COLO829 (cell line): ENCODE measurements at regions not wholly inside any gene's neighbourhood (a gene's known extent, or its start where the extent isn't known, plus 50 kb on each side); places are given as distances from the start of the nearest gene placed in this dataset.
"Not testable (repeated sequence)": the region's sequence is repeated elsewhere in the genome, so short reads cannot be mapped to it uniquely, and the experiment has no call there.

Experiments used
- DNase-seq: peaks from one replicate; pipeline ENCODE4 v3.0.0; 2012; ENCODE audit warnings: low spot score

DNA sequence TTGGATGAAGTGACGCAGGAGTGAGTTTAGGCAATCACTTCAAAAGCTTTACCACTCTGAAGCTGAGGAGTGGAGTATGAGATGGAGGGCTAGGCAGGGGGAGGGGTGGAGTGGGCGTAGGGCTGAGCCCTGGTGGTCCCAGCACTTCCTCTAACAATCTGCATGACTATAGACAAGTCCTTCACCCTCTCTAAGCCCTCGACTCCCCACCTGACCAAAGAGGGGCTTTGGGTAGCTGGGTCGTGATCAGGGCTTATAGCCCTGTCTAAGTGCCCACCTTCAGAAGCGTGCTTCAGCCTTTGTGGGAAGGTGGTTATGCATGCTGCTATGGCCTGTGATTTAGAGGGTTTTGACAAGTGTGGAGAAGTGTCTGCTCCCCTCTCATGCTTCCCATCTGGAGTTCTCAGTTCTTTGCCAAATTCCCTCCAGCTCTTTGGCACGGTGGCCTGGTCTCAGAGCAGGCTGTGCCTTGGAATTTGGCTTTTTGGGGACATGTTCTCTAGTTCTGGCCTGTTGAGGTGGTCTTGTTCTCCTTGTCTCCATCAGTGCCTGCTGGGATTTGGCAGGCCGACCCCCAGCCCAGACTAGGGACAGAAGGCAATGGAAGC lies 53.0 kb downstream of the ACTBL2 start:
- no peak for DNase-seq

DNA sequence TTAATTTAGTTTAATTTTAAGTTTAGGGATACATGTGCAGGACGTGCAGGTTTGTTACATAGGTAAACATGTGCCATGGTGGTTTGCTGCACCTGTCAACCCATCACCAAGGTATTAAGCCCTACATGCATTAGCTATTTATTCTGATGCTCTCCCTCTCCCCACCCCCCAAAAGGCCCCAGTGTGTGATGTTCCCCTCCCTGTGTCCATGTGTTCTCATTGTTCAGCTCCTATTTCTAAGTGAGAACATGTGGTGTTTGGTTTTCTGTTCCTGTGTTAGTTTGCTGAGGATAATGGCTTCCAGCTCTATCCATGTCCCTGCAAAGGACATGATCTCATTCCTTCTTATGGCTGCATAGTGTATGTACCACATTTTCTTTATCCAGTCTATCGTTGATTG lies 53.6 kb downstream of the ACTBL2 start:
- DNase-seq = not testable (repeated sequence)

DNA sequence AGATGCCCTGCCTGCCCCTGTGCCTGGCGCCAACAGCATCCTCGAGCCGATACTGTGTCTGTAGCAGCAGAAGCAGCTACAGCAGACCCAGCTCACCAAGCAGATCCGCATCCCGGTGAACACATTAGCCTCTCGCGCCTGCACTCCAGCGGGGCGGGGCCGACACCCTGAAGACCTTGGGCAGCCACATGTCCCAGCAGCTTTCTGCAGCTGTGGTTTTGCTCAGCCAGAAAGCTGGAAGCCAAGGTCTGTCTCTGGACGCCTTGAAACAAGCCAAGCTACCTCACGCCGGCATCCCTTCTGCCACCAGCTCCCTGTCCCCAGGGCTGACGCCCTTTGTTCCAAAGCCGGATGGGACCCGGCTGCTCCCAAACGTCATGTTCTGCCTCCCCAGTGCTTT lies 59.6 kb downstream of the ACTBL2 start:
- DNase-seq = no peak

DNA sequence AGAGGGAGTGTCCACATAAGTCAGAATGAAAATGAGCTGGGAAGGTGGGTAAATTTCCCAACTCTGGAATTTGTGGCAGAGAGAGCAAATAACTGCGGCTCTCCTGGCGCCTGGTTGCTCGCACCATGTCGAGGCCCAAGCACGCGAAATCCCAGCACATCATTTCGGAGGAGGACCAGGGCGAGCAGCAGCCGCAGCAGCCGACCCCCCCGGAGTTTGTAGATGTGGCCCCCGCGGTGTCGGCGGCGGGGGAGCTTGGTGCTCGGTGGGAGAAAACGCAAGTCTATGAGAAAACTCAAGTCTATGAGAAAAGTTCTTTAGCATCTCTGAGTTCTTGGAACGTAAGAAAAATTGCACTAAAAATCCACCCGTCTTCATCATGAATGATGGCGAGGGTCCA lies 60.3 kb downstream of the ACTBL2 start:
- DNase-seq = no peak

DNA sequence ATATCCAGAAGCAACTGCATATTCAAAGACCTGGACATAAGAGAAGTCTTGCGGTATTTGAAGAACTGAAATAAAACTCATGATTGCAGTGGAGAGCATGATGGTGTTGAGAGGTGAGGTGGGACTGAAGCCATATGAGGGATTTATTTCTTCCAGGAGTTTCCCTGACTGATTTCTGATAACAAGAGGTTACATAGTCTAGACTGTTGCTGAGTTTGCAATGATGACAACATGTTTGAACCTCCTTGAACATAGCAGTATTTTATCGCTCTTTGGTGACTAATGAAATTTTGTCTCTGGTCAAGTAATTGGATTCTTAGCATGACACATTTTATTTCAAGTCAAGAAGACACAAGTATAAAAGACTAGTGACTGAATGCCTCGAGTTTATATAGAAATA lies 61.8 kb downstream of the ACTBL2 start:
- no peak for DNase-seq

DNA sequence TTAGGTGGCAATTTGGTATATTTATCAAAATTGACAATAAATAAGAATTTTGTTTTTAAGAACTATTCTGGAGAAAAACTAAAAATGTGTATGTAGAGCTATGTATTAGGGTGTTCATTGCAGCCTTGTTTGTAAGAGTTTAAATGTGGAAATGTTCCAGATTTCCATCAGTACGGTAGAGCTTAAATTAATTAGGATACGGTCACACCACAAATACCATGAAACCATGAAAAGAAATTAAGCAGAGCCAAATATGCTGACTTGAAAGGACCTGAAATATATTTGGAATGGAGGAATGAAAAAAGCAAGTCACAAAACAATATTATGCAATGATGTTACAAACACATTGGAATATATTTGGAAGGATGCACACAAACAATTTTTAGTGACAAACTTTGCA lies 64.6 kb downstream of the ACTBL2 start:
- DNase-seq = no peak

DNA sequence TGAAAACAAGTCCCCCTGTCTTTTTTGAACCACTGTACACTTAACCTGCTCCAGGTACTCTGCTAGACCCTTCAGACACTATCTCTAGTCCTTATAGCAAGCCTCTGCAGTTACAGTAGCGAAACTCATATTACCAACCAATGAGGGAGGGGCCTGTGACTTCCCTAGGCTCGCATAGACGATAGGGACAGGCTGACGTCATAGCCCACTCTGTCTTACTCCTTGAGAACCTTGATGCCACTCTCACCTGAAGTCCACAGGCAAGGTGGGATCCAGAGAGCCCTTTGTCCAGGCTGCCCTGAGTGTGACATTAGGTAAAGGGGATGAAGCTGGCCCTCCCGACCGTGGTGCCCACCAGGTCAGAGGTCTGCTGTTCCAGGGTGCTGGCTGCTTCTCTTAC lies 65.3 kb downstream of the ACTBL2 start:
- no peak for DNase-seq

DNA sequence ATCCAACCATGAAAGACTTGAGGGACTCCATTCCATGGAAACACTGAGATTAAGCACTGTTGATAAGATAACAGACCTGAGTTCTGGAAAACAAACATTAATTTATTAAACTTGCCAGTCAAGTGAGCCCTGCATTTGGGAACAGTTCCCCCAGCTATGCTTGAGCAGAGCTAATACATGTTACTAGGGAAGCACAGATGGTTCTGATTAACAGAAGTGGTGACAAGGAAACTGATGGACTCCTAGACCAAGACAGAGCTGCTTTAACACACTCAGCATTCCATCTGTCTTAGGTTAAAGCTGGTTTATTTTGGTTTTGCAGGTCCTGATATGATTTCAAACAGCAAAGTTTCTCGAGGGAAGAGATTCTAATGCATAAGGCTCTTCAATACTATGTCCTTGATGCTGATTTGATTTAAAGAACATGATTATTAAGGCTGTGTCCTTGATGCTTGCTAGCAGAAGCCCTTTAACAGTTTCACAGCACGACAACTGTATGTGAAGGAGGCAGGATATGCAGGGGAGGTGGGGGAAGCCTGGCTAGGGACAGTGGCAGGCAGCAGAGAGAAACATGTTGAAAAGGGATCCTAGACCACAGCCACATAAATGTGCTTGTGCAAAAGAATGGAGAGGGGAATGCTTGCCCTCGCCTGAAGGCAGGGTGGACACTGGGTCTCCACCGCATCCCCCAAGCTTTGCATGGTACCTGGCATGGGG lies 66.2 kb downstream of the ACTBL2 start:
- DNase-seq = no peak

DNA sequence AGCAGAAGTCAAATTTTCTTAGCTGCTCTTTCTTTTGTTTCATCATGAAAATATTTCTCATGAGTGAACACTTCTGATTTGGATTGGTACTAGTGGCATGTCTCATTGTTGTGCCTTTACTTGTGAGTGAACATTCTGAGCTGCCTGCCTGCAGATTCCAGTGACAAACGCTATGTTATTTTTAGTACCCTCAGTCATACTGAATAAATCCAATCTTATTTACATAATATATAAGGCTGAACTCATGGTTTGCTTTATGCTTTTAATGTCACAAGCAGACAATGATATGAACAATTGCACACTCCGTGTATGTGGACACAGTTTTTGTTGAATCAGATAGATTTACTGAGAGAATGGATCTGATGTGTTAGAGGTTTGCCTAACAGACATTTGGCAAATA lies 67.8 kb downstream of the ACTBL2 start:
- DNase-seq = no peak

DNA sequence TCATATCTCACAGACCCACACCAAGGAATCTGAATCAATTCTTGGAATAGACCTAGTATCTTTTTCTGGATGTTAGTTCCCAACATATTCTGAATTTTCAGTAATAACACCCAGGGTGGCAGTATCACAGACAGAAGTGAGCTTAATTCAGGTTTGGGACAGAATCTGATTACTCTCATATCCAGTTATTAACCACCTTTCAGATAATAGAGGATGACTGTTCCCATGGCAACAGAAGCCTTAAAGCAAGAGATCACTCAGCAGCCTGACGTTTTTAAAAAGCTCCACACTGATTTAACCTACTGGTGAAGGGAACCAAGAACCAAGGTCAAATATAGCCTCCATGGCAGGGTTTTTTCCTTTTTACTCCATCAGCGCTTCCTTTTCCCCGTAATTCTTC lies 68.4 kb downstream of the ACTBL2 start:
- no peak for DNase-seq

DNA sequence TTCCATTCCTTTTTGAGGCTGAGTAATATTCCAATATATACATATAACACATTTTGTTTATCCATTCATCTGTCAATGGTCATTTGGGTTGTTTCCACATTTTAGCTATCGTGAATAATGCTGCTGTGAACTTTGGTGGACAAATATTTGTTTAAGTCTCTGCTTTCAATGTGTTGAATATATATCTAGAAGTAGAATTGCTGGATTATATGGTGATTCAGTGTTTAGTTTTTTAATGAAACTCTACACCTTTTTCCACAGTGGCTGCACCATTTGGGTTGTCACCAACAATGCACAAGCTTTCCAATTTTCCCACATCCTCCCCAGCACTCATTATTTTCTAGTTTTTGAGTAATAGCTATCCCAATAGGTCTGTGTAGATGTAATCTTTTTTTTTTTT lies 69.5 kb downstream of the ACTBL2 start:
- no peak for DNase-seq

DNA sequence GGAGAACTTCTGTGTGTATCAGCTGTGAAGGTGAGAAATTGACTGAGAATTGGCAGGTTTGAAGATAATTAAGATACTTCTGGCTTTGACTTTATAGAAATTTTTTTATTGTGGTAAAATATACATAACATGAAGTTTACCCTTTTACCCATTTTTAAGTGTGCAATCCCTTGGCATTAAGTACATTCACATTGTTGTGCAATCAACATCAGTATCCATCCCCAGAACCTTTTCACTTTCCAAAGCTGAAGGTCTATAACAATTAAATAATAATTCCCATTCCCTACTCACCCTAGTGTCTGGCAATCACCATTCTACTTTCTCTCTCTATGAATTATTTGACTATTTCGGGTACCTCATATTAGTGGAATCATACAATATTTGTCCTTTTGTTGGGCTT lies 69.9 kb downstream of the ACTBL2 start:
- DNase-seq = no peak

DNA sequence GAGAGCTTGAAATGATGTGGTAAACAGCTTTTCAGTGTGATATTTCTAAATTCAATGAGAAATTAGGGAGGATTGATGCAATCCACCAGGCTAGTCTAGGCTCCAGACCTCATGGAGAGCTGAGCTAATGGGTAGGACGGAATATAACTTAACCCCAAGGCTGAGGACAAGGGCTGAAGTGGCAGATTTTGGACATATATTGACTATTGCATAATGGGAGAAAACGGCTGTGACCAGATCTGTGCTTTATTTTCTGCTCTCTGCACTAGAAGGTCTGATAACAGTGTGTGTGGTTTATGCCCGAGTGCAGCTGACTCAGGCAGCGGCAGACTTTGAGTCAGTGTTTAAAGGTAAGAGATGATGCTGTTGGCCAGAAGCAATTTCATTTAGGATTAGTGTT lies 70.6 kb downstream of the ACTBL2 start:
- DNase-seq = no peak

DNA sequence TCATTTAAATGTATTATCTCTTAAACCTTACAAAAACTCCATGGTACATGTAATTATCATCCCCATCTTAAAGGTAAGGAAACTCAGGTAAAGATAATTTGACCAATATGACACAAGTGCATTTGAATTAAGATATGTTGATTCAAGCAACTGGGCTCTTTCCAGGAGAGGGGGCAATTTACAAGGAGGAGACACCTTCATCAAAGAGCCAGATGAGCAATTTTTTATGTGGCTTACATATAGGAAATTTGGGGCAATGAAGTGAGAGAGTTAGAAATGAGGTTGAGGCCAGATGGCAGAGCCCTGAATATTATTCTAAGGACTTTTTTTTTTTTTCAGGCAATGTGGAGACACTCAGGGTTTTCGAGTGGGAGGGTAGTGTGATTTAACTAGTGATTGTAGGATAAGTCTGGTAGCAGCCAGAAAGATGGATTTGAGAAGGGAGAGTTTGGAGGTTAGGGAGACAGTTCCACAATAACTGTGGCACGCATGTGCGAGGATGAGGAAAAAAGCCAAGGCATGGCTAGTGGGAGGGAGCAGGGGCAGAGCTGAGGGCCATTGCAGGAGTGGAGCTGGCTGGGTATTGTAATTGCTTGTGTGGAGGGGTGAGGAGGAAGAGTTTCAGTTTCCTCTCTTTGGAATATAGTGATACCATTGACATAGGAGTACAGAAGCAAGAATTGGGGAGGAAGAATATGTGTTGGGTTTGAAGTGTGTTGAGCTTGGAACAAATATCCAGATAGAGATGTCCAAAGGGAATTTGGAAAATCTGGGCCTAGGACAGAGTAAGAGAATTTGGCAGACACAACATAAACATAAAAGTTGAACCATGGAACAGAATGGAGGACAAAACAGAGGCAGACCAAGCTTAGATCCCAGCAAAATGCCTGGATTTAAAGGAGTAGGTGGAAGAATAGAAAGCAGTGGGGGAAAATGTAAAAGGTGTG lies 72.0 kb downstream of the ACTBL2 start:
- no peak for DNase-seq

DNA sequence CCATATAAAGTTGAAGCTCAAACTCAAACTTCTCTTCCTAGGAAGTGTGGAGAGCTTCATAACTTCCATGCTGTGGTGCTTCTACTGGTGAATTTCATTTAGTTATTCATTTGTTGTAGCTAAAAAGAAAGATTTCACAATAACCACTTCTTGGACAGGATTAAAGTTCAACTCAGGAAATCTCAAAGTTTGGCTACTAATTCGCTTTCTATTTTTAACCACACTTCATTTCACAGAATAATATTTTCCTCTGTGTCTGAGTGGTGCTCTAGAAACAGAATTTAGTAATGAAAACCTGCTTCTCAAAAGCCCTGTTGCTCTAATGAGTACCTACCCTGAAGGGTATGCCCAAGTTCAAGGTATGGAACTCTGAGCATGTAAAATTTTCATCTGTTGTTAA lies 73.9 kb downstream of the ACTBL2 start:
- no peak for DNase-seq

DNA sequence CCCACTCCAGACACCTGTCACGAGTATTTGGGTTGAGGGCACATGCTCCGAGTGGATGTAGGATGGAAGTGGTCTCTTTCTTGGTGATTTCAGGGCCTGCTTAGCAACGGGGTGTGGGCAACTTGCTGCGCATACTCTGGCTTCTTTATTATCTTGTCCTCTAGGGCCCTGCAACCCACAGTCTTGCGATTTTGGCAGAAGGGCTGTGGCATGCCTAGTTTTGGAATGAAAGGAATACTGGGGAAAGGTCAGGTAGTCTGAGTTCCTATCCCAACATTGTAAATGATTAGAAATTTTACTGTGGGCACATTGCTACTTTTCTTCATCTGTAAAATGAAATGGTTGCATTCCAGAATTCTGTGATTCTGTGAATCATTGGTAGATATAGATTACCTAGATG lies 74.3 kb downstream of the ACTBL2 start:
- DNase-seq = no peak

DNA sequence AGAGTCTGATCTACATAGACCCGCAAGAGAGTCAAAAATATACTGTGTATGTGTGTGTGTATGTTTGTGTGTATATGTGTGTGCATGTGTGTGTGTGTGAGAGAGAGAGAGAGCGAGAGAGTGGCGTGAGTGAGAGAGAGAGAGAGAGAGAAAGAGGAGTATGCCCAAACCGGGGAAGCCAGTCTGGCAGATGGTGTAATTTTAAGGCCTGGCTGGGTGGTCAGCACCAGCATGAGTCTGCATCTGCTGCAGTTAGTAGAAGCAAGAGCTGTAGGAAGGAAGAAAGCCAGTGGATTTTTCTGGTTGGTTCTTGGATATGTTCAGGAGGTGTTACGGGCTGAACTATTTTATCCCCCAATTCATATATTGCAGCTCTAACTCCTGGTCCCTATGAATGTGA lies 75.2 kb downstream of the ACTBL2 start:
- no peak for DNase-seq

DNA sequence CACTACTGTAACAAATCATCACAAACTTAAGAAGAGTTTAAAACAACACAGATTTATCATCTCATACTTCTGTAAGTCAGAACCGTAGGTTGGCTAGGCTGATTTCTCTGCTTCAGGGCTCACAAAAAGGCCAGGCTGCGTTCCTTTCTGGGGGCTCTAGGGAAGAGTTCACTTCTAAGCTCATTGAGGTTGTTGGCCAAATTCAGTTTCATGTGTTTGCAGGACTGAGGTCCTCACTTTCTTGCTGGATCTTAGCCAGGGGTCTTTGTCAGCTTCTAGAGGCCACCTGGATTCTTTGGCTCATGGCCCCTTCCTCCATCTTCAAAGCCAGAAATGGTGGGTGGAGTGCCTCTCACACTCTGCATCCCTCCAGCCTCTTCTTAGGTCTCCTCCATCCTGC lies 76.0 kb downstream of the ACTBL2 start:
- no peak for DNase-seq

DNA sequence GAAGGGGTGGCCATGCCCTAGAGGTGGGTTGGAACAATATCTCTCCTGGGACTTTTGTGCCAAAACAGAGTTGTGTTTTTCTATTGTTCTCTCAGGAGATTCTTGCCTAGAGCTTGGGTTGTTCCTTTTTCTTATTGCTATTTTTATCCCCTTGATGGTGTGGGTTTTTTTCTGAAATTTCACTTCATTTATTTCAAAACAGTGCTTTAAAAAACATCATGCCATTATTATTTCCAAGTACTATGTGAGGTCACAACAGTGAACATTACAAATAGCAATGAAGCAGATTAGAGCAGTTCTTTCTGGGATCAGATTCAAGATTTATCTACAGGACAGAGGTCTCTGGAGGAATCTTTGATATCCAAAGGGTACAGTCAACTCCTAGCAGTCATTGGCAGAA lies 76.6 kb downstream of the ACTBL2 start:
- DNase-seq = no peak

DNA sequence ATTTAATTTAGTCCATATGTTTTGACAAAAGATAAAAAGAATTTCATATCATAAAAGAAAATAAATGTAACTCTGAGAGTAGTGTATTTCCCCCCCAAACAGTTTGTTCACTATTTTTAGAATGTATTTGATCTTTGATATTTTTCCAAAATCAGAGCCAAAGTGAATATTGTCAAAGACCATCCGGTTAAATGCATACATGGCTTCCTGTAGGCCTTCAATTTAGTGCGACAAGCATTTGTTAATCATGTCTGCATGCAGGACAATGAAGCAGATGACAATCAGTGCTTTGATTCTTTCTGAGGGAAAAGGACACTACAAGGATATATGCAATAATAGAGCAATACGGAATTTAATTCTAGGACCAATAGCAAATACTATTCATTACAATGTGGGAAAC lies 79.8 kb downstream of the ACTBL2 start:
- no peak for DNase-seq

DNA sequence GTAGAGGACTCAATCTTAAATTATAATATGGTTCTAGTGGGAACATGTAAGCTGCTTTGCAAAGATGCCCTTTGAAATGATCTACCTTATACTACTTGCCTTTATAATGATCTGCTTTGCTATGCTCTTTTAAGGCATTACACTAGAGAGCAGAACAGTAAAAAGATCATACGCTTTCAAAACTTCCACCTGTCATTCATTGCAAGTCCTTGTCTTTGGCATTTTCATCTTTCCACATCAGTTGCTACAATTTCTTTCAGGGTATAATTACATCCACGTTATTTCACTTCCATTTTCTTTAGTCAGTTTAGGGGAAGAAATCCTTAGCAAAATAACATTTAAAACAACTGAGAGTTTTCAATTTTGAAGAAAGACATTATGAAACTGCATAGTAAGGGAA lies 80.3 kb downstream of the ACTBL2 start:
- no peak for DNase-seq

DNA sequence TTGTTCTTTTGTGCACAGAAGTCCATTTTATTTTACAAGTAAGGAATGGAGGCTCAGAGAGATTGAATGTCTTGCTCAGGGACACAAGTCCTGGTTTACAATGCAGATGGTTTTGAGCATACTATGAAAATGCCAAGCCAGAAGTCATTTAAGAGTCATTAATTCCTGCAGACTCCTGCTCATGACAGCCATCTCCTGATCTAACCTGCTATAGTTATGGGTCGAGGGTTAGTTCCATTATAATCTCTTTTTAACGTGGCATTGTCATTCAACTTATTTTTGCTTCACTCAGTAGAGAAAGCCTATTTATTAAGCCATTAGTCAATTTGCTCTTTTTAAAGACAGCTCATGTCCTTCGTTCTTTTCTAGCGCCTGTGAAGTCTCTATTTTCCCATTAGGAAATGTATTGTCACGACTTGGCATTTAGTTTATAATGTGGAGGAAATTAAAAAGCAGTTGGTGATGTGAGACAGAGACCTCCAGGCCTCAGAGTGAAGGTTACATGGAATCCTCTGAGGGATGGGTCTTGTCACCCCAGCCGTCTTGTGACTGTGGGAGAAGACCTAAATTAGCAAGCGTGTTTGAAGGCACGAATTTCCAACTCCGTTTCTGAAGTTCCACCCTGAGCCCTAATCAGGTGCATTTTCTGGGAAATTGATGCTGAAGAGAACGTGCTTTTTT lies 84.1 kb downstream of the ACTBL2 start:
- DNase-seq = no peak

DNA sequence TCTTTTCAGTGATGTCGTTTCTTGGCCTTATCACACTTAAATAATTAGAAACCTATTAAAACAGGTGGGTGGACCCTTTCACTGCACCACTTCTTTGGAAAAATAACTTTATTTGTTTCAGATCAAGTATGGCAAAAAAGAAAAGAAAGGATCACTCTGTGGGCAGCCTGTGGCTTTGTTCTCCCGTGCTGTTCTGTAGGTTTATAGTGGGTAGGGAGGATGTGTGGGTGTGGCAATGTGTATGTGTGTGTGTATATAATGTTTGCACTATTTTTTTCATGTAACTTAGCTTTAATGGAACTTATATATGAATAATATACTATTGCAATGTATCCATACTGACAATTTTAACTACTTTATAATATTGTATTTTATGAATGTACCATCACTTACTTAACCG lies 85.9 kb downstream of the ACTBL2 start:
- no peak for DNase-seq
